GM21528 (cell line): ENCODE measurements at regions not wholly inside any gene's neighbourhood (a gene's known extent, or its start where the extent isn't known, plus 50 kb on each side); places are given as distances from the start of the nearest gene placed in this dataset.
"Not testable (repeated sequence)": the region's sequence is repeated elsewhere in the genome, so short reads cannot be mapped to it uniquely, and the experiment has no call there.

Source experiments
- ATAC-seq: cut with Tn5 transposase; IDR thresholded peaks from one replicate; pipeline ENCODE4 v1.9.1; 2021; ENCODE audit warnings: mild to moderate bottlenecking, moderate library complexity; ENCODE audit not compliant: unreplicated experiment, low FRiP score

DNA sequence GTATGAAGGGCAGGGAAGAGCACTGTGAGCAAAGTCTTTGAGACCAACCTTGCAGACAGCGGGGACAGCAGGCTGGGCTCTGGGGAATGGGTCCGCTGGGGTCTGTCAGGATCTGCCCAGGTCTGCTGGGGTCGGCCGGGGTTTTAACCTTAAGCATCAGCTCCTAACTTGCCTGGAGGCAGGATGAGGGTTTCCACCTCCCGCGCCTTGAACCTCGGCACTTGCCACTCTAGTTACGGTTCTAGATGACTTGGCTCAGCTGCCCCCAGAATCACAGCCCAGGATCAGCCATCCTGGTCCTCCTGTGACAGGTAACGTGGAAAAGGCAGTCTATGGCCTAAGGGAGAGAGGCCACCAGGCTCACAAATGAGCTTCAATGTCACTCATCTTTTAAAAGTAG, 50.4 kb upstream of the CACUL1 start:
- ATAC-seq: no peak

DNA sequence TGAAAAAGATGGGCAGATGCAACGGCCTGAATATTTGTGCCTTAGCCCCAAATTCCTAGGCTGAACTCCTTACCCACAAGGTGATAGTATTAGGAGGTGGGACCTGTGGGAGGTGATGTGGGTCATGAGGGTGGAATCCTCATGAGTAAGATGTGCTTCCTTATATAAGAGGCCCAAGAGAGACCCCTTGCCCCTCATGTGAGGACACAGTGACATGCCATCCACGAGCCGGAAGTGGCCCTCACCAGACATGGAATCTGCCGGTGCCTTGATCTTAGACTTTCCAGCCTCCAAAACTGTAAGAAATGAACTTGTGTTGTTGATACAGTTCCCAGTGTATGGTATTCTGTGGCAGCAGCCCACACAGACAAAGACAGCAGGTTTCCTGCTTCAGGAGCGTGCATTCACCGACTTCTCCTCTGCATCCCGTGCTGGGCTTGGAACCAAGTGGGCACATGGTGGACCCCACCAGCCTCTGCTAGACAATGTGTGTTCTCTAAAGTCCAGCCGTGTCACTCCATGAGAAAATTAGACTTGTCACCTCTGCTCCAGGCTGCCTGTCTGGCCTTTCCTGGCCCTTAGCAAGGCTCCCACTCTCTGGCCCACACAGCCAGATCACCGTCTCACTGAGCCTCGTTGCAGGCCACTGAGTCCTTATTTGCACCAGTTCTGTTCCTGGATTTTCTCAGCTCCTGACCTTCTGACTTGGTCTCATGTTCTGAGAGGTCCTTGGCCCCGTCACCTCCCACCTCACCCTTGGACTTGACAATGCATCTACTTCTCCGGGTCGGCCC, 52.9 kb upstream of the CACUL1 start:
- no peak for ATAC-seq

GRCh38 chr10:118808601-118809356, 54.0 kb upstream of the CACUL1 start:
- ATAC-seq: no peak

GRCh38 chr10:118809357-118810220, 54.8 kb upstream of the CACUL1 start:
- ATAC-seq: no peak

DNA sequence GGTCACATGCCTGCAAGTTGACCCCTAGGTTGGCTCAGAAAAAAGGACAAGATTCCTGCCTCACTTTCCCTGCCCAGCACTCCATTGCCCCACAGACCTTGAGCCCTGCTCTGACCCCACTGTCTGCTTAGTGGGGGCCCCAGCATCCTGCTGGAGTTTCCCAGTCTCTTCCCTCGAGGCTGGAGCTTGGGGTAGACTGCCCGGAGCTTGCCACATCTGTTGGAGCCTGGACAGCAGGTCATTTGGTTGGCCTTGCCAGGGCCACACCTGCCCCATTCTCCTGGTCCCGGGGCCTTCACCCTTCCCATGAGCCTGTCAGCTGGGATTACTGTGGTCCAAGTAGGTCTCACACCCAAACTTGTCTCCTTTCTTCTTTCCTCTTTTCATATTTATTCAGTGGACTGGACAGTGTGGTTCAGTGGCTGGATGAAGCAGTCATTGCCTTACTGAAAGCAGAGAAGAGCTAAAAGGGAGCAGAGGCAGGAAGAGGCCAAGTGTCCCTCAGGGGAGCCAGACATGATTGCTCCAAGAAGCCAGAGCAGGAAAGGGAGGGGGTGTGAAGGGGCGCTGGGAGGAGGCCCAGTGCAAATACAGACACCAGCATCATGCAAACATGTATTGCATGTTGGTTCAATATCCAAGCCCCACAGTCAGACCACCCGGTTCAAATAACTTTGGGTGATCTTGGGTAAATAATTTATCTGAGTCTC, 56.2 kb upstream of the CACUL1 start:
- no peak for ATAC-seq

- ATAC-seq: no peak
Measured at GRCh38 chr10:118811675-118812392, 57.1 kb upstream of the CACUL1 start.

GRCh38 chr10:118812393-118812740, 57.6 kb upstream of the CACUL1 start:
- no peak for ATAC-seq

DNA sequence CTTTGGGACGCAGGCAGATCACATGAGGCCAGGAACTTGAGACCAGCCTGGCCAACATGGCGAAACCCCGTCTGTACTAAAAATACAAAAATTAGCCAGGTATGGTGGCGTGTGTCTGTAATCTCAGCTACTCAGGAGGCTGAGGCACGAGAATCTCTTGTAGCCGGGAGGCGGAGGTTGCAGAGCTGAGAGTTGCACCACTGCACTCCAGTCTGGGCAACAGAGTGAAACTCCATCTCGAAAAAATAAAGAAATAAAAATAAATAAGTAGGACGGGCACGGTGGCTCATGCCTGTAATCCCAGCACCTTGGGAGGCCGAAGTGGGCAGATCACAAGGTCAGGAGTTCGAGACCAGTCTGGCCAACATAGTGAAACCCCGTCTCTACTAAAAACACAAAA, 58.2 kb upstream of the CACUL1 start:
- ATAC-seq: not testable (repeated sequence)

- ATAC-seq: no peak
Measured at GRCh38 chr10:118816471-118817168, 61.9 kb upstream of the CACUL1 start.

- ATAC-seq: no peak
Measured at GRCh38 chr10:118817328-118818068, 62.7 kb upstream of the CACUL1 start.

DNA sequence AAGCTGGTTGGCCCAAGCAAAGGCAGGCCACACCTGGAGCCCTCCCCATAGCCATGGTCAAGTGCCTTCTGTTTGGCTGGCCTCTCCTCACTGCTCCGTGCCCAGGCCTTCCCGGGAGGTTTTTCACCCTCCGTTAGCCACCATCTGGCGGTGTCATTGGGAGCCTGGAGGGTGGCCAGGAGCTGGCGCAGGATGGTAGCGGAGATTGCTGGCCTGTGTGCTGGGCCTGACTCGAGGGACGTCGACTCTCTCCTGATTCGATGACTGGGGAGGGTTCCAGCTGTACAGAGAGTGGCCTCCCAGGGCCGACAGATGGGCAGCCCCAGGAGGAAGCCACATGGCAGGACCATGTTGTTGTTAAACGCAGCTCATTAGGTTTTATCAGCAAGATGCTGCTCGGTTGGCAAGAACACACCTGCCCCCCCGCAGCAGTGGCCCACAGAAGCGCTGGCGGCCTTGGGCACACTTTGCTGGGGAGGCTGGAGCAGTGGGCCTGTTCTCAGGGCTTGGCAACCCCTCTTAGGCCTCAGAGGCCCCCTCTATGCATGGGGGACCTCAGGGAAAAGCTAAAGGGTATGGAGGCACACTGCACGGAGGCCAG, 64.0 kb upstream of the CACUL1 start:
- ATAC-seq: no peak

- ATAC-seq: no peak
Measured at GRCh38 chr10:118820326-118821116, 65.8 kb upstream of the CACUL1 start.

DNA sequence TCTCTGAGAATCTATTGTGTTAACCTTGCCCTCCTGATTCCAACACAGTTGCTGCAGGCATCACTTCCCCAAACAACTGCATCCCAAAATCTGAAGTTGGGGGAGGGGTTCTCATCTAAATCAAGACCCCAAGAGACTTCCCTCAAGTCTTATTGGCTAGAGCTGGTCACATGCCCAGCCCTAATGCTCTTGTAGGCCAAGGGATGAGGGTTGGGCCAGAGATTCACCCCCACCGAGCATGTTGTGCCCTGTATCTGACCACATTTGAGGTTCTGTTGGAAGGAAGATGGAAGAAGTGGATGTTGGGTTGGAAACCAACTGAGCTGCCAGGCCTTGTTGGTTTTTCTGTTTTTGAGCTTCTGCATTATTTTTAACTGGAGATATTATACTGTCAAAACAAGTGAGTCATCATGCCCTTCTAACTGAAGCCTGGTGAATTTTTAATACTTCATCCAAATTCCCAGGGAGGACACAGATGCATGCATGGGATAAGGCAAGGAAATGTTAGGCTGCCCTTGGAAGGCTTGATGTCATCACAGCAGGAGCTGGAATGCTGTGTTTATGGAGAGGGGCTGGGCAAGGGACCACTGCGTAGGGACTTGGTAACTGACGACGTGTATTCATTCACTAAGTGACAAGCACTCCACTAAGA, 68.6 kb upstream of the CACUL1 start:
- ATAC-seq: no peak

DNA sequence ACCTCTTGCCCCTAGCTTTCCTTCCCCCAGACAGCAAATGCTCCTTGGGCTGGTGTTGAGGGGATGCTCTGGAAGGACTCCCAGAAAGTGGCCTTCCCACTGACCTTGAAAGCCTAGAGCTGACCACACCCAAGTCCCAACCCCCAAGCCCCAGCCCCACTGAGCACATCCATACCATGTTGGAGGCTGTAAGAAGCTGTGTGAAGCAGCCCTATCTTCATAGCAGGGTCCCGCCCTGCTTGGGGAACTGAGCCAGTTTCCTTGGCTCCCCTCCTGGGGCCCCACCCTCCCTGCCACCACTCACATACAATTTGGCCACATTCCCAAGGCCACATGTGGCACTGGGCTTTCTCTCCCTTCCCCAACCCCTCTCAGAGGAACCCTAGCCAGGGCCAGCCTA, 72.3 kb upstream of the CACUL1 start:
- no peak for ATAC-seq

DNA sequence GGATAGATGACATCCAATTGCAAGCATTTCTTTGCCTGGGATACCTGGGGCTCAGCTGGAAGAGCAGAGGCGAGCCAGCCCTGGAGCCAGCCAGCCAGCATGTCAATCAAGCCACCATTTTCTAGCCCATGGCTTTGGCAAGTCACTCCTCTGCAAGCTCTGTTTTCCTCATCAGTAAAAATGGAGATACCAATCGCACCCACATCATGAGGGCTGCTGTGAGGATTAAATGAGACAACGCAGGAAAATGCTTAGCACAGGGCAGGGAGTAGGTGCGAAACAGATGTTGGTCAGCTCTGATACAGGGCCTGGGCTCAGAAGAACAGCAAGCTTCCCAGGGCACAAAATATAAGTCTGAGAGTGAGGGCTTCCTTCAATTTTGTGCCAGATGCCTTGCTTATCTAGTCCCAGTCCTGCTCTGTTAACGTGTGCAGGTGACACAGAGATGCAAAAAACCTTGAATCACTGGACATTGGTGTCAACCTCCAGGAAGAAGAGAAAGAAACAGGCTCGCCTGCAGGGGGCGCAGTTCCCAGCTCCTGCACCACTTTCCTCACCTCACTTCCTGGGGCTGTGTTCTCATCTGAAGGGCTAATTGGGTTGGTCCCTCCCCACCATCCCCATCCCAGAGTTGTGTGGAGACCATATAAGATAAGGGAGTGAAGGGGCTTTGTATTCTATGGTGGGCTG, 72.8 kb upstream of the CACUL1 start:
- ATAC-seq: no peak

DNA sequence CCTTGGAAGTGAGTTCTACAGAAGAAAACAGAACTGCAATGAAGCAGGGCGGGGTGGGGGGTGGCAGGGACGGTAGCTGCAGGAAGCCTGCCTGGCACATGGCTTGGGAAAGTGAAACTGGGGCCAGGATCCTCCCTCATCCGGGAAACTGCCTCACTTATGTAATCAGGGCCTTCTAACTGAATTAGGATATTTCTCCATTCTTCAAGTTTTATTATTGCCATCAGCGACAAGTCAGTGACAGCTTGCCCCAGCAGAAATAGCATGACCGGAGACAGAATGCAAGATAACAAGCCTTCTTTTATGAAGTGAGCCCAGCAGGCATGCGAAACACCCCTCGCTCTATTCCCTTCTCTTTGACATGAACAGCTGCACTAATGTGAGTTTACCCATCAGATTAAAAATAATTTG, 77.5 kb upstream of the CACUL1 start:
- ATAC-seq: no peak
